ENCODE measurements at regions not wholly inside any gene's neighbourhood (a gene's known extent, or its start where the extent isn't known, plus 50 kb on each side); places are given as distances from the start of the nearest gene placed in this dataset.

DNA sequence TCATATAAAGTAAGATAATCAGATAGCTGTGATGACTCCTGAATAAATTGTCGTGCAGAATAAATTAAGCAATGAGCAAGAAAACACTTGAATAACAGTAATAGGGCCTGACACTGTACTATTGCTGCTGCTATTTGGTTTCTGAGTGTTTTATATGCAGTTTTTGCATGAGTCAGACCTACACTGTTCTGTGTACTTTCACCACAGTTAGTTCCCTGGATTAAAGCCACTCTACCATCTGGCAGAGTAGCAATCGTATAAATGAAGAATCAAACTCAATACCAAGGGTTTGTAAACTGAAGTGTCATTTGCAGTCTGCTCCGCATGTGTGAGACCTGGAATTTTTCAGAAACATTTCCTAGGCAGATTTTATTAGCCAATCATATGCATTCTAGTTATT, 398.6 kb upstream of the CDH7 start:
- TF ChIP-seq, protein P1, sequence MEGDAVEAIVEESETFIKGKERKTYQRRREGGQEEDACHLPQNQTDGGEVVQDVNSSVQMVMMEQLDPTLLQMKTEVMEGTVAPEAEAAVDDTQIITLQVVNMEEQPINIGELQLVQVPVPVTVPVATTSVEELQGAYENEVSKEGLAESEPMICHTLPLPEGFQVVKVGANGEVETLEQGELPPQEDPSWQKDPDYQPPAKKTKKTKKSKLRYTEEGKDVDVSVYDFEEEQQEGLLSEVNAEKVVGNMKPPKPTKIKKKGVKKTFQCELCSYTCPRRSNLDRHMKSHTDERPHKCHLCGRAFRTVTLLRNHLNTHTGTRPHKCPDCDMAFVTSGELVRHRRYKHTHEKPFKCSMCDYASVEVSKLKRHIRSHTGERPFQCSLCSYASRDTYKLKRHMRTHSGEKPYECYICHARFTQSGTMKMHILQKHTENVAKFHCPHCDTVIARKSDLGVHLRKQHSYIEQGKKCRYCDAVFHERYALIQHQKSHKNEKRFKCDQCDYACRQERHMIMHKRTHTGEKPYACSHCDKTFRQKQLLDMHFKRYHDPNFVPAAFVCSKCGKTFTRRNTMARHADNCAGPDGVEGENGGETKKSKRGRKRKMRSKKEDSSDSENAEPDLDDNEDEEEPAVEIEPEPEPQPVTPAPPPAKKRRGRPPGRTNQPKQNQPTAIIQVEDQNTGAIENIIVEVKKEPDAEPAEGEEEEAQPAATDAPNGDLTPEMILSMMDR (IDR thresholded peaks at IDR 0.05 in 2 of 3, conservative IDR thresholded peaks at IDR 0.05 in 1 of 3; ENCODE audit: insufficient read depth in 2 of 3, low read depth in 1 of 3, low read length in 3 of 3): no peak
- no peak for TF ChIP-seq RCOR1 (IDR thresholded peaks at IDR 0.05; ENCODE audit: borderline replicate concordance in 1 of 2, low read depth in 2 of 2, low read length in 2 of 2)
- TF ChIP-seq, protein P2, sequence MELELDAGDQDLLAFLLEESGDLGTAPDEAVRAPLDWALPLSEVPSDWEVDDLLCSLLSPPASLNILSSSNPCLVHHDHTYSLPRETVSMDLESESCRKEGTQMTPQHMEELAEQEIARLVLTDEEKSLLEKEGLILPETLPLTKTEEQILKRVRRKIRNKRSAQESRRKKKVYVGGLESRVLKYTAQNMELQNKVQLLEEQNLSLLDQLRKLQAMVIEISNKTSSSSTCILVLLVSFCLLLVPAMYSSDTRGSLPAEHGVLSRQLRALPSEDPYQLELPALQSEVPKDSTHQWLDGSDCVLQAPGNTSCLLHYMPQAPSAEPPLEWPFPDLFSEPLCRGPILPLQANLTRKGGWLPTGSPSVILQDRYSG (tag; conservative IDR thresholded peaks at IDR 0.05; ENCODE audit: low read depth): no peak
- TF ChIP-seq, protein P3, sequence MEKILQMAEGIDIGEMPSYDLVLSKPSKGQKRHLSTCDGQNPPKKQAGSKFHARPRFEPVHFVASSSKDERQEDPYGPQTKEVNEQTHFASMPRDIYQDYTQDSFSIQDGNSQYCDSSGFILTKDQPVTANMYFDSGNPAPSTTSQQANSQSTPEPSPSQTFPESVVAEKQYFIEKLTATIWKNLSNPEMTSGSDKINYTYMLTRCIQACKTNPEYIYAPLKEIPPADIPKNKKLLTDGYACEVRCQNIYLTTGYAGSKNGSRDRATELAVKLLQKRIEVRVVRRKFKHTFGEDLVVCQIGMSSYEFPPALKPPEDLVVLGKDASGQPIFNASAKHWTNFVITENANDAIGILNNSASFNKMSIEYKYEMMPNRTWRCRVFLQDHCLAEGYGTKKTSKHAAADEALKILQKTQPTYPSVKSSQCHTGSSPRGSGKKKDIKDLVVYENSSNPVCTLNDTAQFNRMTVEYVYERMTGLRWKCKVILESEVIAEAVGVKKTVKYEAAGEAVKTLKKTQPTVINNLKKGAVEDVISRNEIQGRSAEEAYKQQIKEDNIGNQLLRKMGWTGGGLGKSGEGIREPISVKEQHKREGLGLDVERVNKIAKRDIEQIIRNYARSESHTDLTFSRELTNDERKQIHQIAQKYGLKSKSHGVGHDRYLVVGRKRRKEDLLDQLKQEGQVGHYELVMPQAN (IDR thresholded peaks at IDR 0.05; ENCODE audit: borderline replicate concordance): no peak

All from K562 (cell line).